Activated CD8-positive, alpha-beta T cell treated with anti-CD3 and anti-CD28 coated beads, Interleukin-2, amount 10 ng/mL, durations not matched to agents 7 days and 5 days (primary cell): ENCODE measurements at regions not wholly inside any gene's neighbourhood (a gene's known extent, or its start where the extent isn't known, plus 50 kb on each side); places are given as distances from the start of the nearest gene placed in this dataset.
A peak's percentile ranks its signal among the peaks of the same experiment; 100 is the strongest.

Experiments
- ATAC-seq: fragments of 150-1000 bp; cut with Tn5 transposase; one replicate; pipeline ENCODE4 v1.10.0; 2021; ENCODE audit warnings: moderate library complexity
- CTCF ChIA-PET: fragments of 350-600 bp; sonication (Branson Sonifier 250); formaldehyde crosslinking; loops from one replicate; lab custom pipeline; 2021; ENCODE audit warnings: antibody characterized with exemption; lab: Charles Lee
- POLR2A ChIA-PET: fragments of 350-600 bp; sonication (Branson Sonifier 250); formaldehyde crosslinking; loops from one replicate; lab custom pipeline; 2021; ENCODE audit warnings: antibody characterized with exemption; lab: Charles Lee
- DNase-seq: peaks from one replicate; pipeline ENCODE4 v3.0.0-alpha.2; 2020
- H3K27ac Mint-ChIP-seq: one replicate; pipeline ENCODE4 v1.8.0; 2021; ENCODE audit warnings: mild to moderate bottlenecking, mixed read lengths
- H3K27me3 Mint-ChIP-seq: one replicate; pipeline ENCODE4 v1.8.0; 2021; ENCODE audit warnings: low read depth, mixed read lengths
- H3K36me3 Mint-ChIP-seq: one replicate; pipeline ENCODE4 v1.8.0; 2021; ENCODE audit warnings: low read depth, mixed read lengths
- H3K4me1 Mint-ChIP-seq: one replicate; pipeline ENCODE4 v1.8.0; 2021; ENCODE audit warnings: low read depth, mixed read lengths
- H3K4me3 Mint-ChIP-seq: one replicate; pipeline ENCODE4 v1.8.0; 2021; ENCODE audit warnings: mild to moderate bottlenecking, mixed read lengths
- H3K9me3 Mint-ChIP-seq: one replicate; pipeline ENCODE4 v1.8.0; 2022; ENCODE audit warnings: mixed read lengths; ENCODE audit not compliant: insufficient read depth

- no peak for ATAC-seq
- POLR2A ChIA-PET, result no interaction called here
- Mint-ChIP-seq H3K4me3 (no peak overlapping the region), H3K4me1 (no peaks in the 10 kb centered on the region), H3K27ac (no peak overlapping the region), H3K9me3 (no peaks in the 10 kb centered on the region), H3K27me3 (no peaks in the 10 kb centered on the region), H3K36me3 (no peaks in the 10 kb centered on the region)
- no peak for DNase-seq
- CTCF ChIA-PET, result interaction anchor here (0.7 to 6.6 kb wide), 3 partner anchors 32 to 39 kb away, joined by 3 to 85 read pairs (median 14); no protein-coding TSS in a partner anchor
These were observed 123.0 kb downstream of the RPS29 start for GRCh38 chr14:49463146-49463545.

DNA sequence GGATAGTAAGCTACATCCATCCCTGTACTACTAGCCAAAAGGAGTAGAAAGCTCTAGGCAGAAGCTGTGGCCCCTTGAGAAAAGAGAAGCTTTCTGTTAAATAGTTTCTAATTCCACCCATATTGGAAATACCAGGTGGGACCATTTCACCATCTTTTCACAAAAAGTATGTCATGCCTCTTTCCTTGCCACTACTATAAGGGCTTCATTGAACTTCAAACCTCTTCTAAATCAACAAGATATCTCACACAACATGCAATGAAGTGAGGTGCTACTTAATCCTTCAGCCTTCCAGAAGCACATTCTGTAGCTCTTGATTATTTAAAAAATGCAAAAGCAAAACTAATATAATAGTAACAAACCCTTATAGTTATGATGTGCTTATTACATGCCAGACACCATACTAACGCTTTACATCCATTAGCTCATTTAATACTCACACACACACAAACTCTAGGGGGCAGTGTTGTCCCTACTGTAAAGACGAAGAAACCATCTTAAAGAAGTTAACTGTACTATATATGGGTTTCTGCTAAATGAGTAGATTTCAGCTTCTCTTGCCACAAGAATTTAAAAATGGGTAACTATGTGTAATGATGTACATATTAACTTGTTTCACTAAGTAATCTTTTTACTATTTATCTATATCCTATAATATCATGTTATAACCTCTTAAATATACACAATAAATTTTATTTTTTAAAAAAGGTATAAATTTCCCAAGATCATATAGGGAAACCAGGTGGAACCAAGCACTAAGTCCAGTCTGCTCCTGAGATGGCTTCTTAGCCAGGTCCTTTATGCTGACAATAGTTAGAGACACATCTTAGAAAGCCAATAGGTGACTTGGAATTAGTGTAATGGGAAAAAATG is 124.4 kb downstream of the RPS29 start:
- DNase-seq (peak; percentile 76), ATAC-seq (peak; percentile 81)
- Mint-ChIP-seq H3K4me3 (no peak overlapping the region), H3K27ac (no peak overlapping the region), H3K36me3 (no peaks in the 10 kb centered on the region), H3K4me1 (no peaks in the 10 kb centered on the region), H3K9me3 (no peaks in the 10 kb centered on the region), H3K27me3 (no peaks in the 10 kb centered on the region)
- ChIA-PET POLR2A (interaction anchor here (1.0 to 2.1 kb wide), 3 partner anchors 125 to 172 kb away, joined by 3 to 6 read pairs (median 3); partner anchors contain the start of genes MGAT2, RPL36AL and RPS29), CTCF (interaction anchor here (0.6 to 6.6 kb wide), 37 partner anchors 10 to 400 kb away, joined by 3 to 85 read pairs (median 5); partner anchors contain the start of genes LRR1, MGAT2, NEMF and RPL36AL)

- ChIA-PET POLR2A (interaction anchor here (1.0 to 2.1 kb wide), 2 partner anchors 126 to 173 kb away, joined by 3 to 6 read pairs; partner anchors contain the start of gene RPS29), CTCF (interaction anchor here (1.2 to 6.6 kb wide), 8 partner anchors 9 to 173 kb away, joined by 6 to 85 read pairs (median 14); partner anchors contain the start of gene RPS29)
- H3K4me1 Mint-ChIP-seq, result no peaks in the 10 kb centered on the region
- no peaks in the 10 kb centered on the region for H3K36me3 Mint-ChIP-seq
- no peaks in the 10 kb centered on the region for H3K27me3 Mint-ChIP-seq
- H3K4me3 Mint-ChIP-seq, result no peak overlapping the region
- no peak overlapping the region for H3K27ac Mint-ChIP-seq
- ATAC-seq, result no peak
- no peak for DNase-seq
- H3K9me3 Mint-ChIP-seq, result no peaks in the 10 kb centered on the region
These were observed 125.5 kb downstream of the RPS29 start for GRCh38 chr14:49460662-49461061.

DNA sequence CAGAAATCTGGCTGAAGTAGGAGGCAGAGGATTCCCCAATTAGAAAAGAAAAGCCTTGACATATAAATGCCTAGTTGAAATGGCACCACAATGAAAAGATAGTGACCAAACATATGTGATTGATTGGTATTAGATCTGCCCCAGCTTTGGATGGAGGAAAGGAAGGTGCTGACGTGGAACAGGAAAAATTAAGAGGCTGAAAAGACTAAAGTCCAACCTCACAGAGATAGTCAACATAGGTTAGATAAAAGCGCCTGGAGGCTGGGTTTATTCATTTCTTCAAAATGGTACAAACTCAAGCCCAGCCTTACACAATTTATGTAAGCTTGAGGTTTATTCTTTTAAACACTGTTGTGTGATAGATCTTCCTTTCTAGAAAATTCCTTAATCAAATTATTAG is 129.6 kb downstream of the RPS29 start:
- no peak overlapping the region for H3K4me3 Mint-ChIP-seq
- CTCF ChIA-PET, result no interaction called here
- H3K27ac Mint-ChIP-seq, result no peak overlapping the region
- ATAC-seq (no peak), DNase-seq (no peak)
- POLR2A ChIA-PET, result no interaction called here
- H3K36me3 Mint-ChIP-seq, result no peaks in the 10 kb centered on the region
- no peaks in the 10 kb centered on the region for H3K4me1 Mint-ChIP-seq
- no peaks in the 10 kb centered on the region for H3K27me3 Mint-ChIP-seq
- H3K9me3 Mint-ChIP-seq, result no peaks in the 10 kb centered on the region

- Mint-ChIP-seq H3K9me3 (no peaks in the 10 kb centered on the region), H3K36me3 (no peaks in the 10 kb centered on the region), H3K4me1 (no peaks in the 10 kb centered on the region), H3K27ac (no peak overlapping the region), H3K27me3 (peaks cover 3% of the 10 kb centered on the region), H3K4me3 (no peak overlapping the region)
- ChIA-PET POLR2A (no interaction called here), CTCF (interaction anchor here (3.0 kb wide), 1 partner anchor 9 kb away, joined by 22 read pairs; no protein-coding TSS in a partner anchor)
- no peak for ATAC-seq
- no peak for DNase-seq
These were observed 134.2 kb downstream of the RPS29 start for GRCh38 chr14:49451938-49452337.

DNA sequence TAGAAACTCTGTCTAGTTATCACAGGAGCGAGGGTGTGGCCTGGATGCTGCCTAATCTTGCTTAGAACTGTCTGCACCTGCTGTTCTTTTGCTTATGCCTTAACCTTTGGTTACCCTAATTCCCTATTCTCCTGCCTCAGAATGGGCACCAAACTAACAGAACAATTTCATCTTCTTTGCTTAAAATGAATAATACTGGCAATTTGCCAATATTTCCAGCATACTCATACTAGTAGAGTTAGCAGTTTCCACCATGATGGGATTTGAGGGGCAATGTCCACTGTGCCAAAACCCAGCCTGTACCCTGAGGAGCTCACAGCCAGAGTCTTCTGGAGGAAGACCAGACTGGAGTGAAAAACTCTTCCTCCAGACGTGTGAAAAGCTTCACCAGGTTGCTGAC is 136.4 kb downstream of the RPS29 start:
- no peaks in the 10 kb centered on the region for H3K4me1 Mint-ChIP-seq
- CTCF ChIA-PET, result interaction anchor here (3.0 kb wide), 1 partner anchor 12 kb away, joined by 22 read pairs; no protein-coding TSS in a partner anchor
- no peak overlapping the region for H3K4me3 Mint-ChIP-seq
- no peaks in the 10 kb centered on the region for H3K36me3 Mint-ChIP-seq
- no peaks in the 10 kb centered on the region for H3K9me3 Mint-ChIP-seq
- DNase-seq (no peak), ATAC-seq (no peak)
- H3K27ac Mint-ChIP-seq, result no peak overlapping the region
- peaks cover 6% of the 10 kb centered on the region for H3K27me3 Mint-ChIP-seq
- POLR2A ChIA-PET, result no interaction called here

GRCh38 chr14:49447540-49448107 is 138.6 kb downstream of the RPS29 start:
- no peak for ATAC-seq
- CTCF ChIA-PET, result interaction anchor here (1.5 kb wide), 1 partner anchor 14 kb away, joined by 11 read pairs; no protein-coding TSS in a partner anchor
- Mint-ChIP-seq H3K27ac (no peak overlapping the region), H3K36me3 (no peaks in the 10 kb centered on the region), H3K9me3 (no peaks in the 10 kb centered on the region), H3K4me1 (no peaks in the 10 kb centered on the region), H3K4me3 (no peak overlapping the region), H3K27me3 (peaks cover 6% of the 10 kb centered on the region)
- no peak for DNase-seq
- POLR2A ChIA-PET, result no interaction called here

GRCh38 chr14:49446801-49447200 is 139.4 kb downstream of the RPS29 start:
- no peaks in the 10 kb centered on the region for H3K36me3 Mint-ChIP-seq
- no peak overlapping the region for H3K4me3 Mint-ChIP-seq
- H3K9me3 Mint-ChIP-seq, result no peaks in the 10 kb centered on the region
- CTCF ChIA-PET, result interaction anchor here (1.3 to 1.5 kb wide), 2 partner anchors 9 to 15 kb away, joined by 3 to 11 read pairs; no protein-coding TSS in a partner anchor
- H3K27me3 Mint-ChIP-seq, result peaks cover 6% of the 10 kb centered on the region
- H3K4me1 Mint-ChIP-seq, result no peaks in the 10 kb centered on the region
- ATAC-seq (no peak), DNase-seq (no peak)
- POLR2A ChIA-PET, result no interaction called here
- no peak overlapping the region for H3K27ac Mint-ChIP-seq

- Mint-ChIP-seq H3K4me3 (no peak overlapping the region), H3K27ac (no peak overlapping the region), H3K36me3 (no peaks in the 10 kb centered on the region), H3K9me3 (peaks cover 6% of the 10 kb centered on the region), H3K4me1 (no peaks in the 10 kb centered on the region), H3K27me3 (no peaks in the 10 kb centered on the region)
- ChIA-PET POLR2A (no interaction called here), CTCF (interaction anchor here (1.5 to 1.7 kb wide), 3 partner anchors 8 to 60 kb away, joined by 3 to 5 read pairs (median 4); no protein-coding TSS in a partner anchor)
- no peak for ATAC-seq
- DNase-seq, result no peak
These were observed 147.9 kb downstream of the RPS29 start for GRCh38 chr14:49438256-49438770.

DNA sequence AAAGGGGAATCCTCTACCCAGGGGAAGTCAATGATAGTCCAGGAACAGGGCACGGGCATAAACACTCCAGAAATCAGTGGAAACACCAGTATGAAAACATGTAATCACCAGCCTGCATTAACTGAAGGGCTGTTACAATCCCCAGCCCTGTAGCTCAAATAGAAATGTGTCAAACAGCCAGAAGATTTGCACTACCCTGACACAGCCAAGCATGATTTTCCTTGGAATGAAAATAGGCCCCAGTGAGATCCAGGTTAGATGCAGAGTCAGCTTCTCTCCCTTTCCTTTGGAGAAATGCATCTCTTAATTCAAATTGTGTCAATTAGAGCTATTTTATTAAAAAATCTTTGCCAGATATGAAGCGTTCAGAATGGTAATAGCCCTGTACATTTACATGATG is 158.1 kb downstream of the RPS29 start:
- ATAC-seq (no peak), DNase-seq (no peak)
- H3K4me1 Mint-ChIP-seq, result no peaks in the 10 kb centered on the region
- H3K4me3 Mint-ChIP-seq, result no peak overlapping the region
- ChIA-PET CTCF (no interaction called here), POLR2A (no interaction called here)
- H3K27ac Mint-ChIP-seq, result no peak overlapping the region
- no peaks in the 10 kb centered on the region for H3K36me3 Mint-ChIP-seq
- peaks cover 8% of the 10 kb centered on the region for H3K9me3 Mint-ChIP-seq
- H3K27me3 Mint-ChIP-seq, result peaks cover 14% of the 10 kb centered on the region

DNA sequence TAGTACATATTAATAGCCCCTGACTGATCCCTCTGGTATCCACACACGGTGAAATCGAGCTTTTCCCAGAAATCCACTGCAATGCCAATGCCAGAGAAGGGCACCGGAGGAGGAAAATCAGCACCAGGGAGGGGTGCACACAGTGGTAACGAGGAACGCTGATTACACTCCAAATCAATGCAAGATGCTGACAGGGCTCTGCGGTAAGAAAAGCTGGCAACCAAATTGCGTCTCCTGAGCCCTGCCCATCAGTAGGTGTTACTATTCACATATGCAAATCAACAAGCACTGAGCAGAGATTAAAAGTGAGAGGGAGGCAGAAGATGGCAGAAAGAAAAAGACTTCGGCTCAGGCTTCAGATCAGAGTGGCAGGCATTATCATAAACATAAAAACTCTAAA is 159.1 kb downstream of the RPS29 start:
- no peak for ATAC-seq
- peaks cover 14% of the 10 kb centered on the region for H3K27me3 Mint-ChIP-seq
- H3K4me3 Mint-ChIP-seq, result no peak overlapping the region
- H3K27ac Mint-ChIP-seq, result no peak overlapping the region
- no peak for DNase-seq
- CTCF ChIA-PET, result no interaction called here
- no peaks in the 10 kb centered on the region for H3K36me3 Mint-ChIP-seq
- H3K4me1 Mint-ChIP-seq, result no peaks in the 10 kb centered on the region
- POLR2A ChIA-PET, result no interaction called here
- H3K9me3 Mint-ChIP-seq, result peaks cover 4% of the 10 kb centered on the region
